Smooth muscle cell (in vitro differentiated cells): ENCODE measurements at regions not wholly inside any gene's neighbourhood (a gene's known extent, or its start where the extent isn't known, plus 50 kb on each side); places are given as distances from the start of the nearest gene placed in this dataset.

Source experiments
- DNase-seq: peaks from one replicate; lab custom pipeline; 2025; ENCODE audit not compliant: unreplicated experiment; lab: John Stamatoyannopoulos, UW
- H2AFZ ChIP-seq: fragments of 200-600 bp; sonication (generic); 2 replicates; pipeline ENCODE4 v1.6.0; 2016; ENCODE audit warnings: antibody characterized with exemption, low read depth, mild to moderate bottlenecking
- H3F3A ChIP-seq: fragments of 200-600 bp; sonication (generic); 2 replicates; pipeline ENCODE4 v1.6.0; 2017; ENCODE audit warnings: antibody characterized with exemption, low read depth
- H3K27ac ChIP-seq: fragments of 200-600 bp; sonication (generic); 2 replicates; pipeline ENCODE4 v1.5.1; 2016; ENCODE audit warnings: low read depth, mild to moderate bottlenecking
- H3K27me3 ChIP-seq: fragments of 200-600 bp; sonication (generic); 2 replicates; pipeline ENCODE4 v1.6.1; 2016; ENCODE audit warnings: low read depth, mild to moderate bottlenecking
- H3K36me3 ChIP-seq: fragments of 200-600 bp; sonication (generic); 2 replicates; pipeline ENCODE4 v1.5.1; 2016; ENCODE audit warnings: low read depth
- H3K4me1 ChIP-seq: fragments of 200-600 bp; sonication (generic); 2 replicates; pipeline ENCODE4 v1.5.1; 2016; ENCODE audit warnings: low read depth
- H3K4me2 ChIP-seq: fragments of 200-600 bp; sonication (generic); 2 replicates; pipeline ENCODE4 v1.6.0; 2016; ENCODE audit warnings: mild to moderate bottlenecking
- H3K4me3 ChIP-seq: fragments of 200-600 bp; sonication (generic); 2 replicates; pipeline ENCODE4 v1.5.1; 2016; ENCODE audit warnings: mild to moderate bottlenecking
- H3K79me2 ChIP-seq: fragments of 200-600 bp; sonication (generic); 2 replicates; pipeline ENCODE4 v1.6.0; 2016; ENCODE audit warnings: low read depth, mild to moderate bottlenecking
- H3K9ac ChIP-seq: fragments of 200-600 bp; sonication (generic); 2 replicates; pipeline ENCODE4 v1.6.0; 2016; ENCODE audit warnings: low read depth
- H3K9me3 ChIP-seq: fragments of 200-600 bp; sonication (generic); replicated peaks from 2 replicates; pipeline ENCODE4 v1.5.1; 2016; ENCODE audit warnings: low read depth
- H4K20me1 ChIP-seq: fragments of 200-600 bp; sonication (generic); 2 replicates; pipeline ENCODE4 v1.6.0; 2016; ENCODE audit warnings: low read depth
- CTCF ChIP-seq: fragments of 200-600 bp; sonication (generic); IDR thresholded peaks from 2 replicates; pipeline ENCODE4 v1.5.1; 2017; ENCODE audit warnings: borderline replicate concordance, mild to moderate bottlenecking, antibody characterized with exemption; ENCODE audit not compliant: insufficient read depth, poor library complexity, severe bottlenecking
- WGBS: methylation state at CpG from one replicate; pipeline ENCODE4 v1.1.7; 2016; ENCODE audit warnings: low lambda C conversion rate; 5-methylcytosine and 5-hydroxymethylcytosine counted together

- no peaks in the 10 kb centered on the region for H3F3A ChIP-seq
- no peaks in the 10 kb centered on the region for H3K9me3 ChIP-seq
- no peak overlapping the region for H3K4me2 ChIP-seq
- no peaks in the 10 kb centered on the region for H3K79me2 ChIP-seq
- H3K4me3 ChIP-seq, result no peak overlapping the region
- no peaks in the 10 kb centered on the region for H3K4me1 ChIP-seq
- H2AFZ ChIP-seq, result no peak overlapping the region
- no peak for DNase-seq
- TF ChIP-seq CTCF, result no peak
- H3K9ac ChIP-seq, result no peak overlapping the region
- H4K20me1 ChIP-seq, result no peaks in the 10 kb centered on the region
- no peak overlapping the region for H3K27ac ChIP-seq
- H3K36me3 ChIP-seq, result no peaks in the 10 kb centered on the region
- no peaks in the 10 kb centered on the region for H3K27me3 ChIP-seq
Observed at GRCh38 chr2:56892382-56892781, 708.6 kb downstream of the CCDC85A start.

- no peaks in the 10 kb centered on the region for H3K9me3 ChIP-seq
- H3K27me3 ChIP-seq, result no peaks in the 10 kb centered on the region
- no peak for DNase-seq
- no peaks in the 10 kb centered on the region for H3K4me1 ChIP-seq
- WGBS, result 90% methylated on average over 1 of the region's 1 CpG
- no peaks in the 10 kb centered on the region for H3F3A ChIP-seq
- no peaks in the 10 kb centered on the region for H4K20me1 ChIP-seq
- H3K4me3 ChIP-seq, result no peak overlapping the region
- no peak overlapping the region for H3K27ac ChIP-seq
- H3K36me3 ChIP-seq, result no peaks in the 10 kb centered on the region
- no peak overlapping the region for H3K4me2 ChIP-seq
- no peak overlapping the region for H2AFZ ChIP-seq
- no peak for TF ChIP-seq CTCF
- H3K79me2 ChIP-seq, result no peaks in the 10 kb centered on the region
- H3K9ac ChIP-seq, result no peak overlapping the region
Observed at GRCh38 chr2:56898986-56899385, 715.2 kb downstream of the CCDC85A start.

GRCh38 chr2:56912490-56912889 is 728.7 kb downstream of the CCDC85A start:
- Histone ChIP-seq H3K27ac (no peak overlapping the region), H3K36me3 (no peaks in the 10 kb centered on the region), H2AFZ (no peak overlapping the region), H4K20me1 (no peaks in the 10 kb centered on the region), H3K79me2 (no peaks in the 10 kb centered on the region), H3K4me2 (no peak overlapping the region), H3K27me3 (no peaks in the 10 kb centered on the region), H3K9ac (no peak overlapping the region), H3K4me3 (no peak overlapping the region), H3F3A (no peaks in the 10 kb centered on the region), H3K4me1 (no peaks in the 10 kb centered on the region), H3K9me3 (no peaks in the 10 kb centered on the region)
- WGBS, result 75% methylated on average over 4 of the region's 4 CpGs
- TF ChIP-seq CTCF, result no peak
- DNase-seq, result no peak

- no peak for TF ChIP-seq CTCF
- H3K36me3 ChIP-seq, result no peaks in the 10 kb centered on the region
- no peak overlapping the region for H2AFZ ChIP-seq
- H3F3A ChIP-seq, result no peaks in the 10 kb centered on the region
- H3K27me3 ChIP-seq, result no peaks in the 10 kb centered on the region
- no peaks in the 10 kb centered on the region for H4K20me1 ChIP-seq
- H3K4me3 ChIP-seq, result no peak overlapping the region
- H3K9ac ChIP-seq, result no peak overlapping the region
- H3K9me3 ChIP-seq, result no peaks in the 10 kb centered on the region
- no peak overlapping the region for H3K27ac ChIP-seq
- no peak for DNase-seq
- no peaks in the 10 kb centered on the region for H3K4me1 ChIP-seq
- H3K79me2 ChIP-seq, result no peaks in the 10 kb centered on the region
- no peak overlapping the region for H3K4me2 ChIP-seq
Observed at GRCh38 chr2:56918790-56919189, 735.0 kb downstream of the CCDC85A start.
